Smooth muscle cell (in vitro differentiated cells): ENCODE measurements at regions not wholly inside any gene's neighbourhood (a gene's known extent, or its start where the extent isn't known, plus 50 kb on each side); places are given as distances from the start of the nearest gene placed in this dataset.

Source experiments
- DNase-seq: peaks from one replicate; lab custom pipeline; 2025; ENCODE audit not compliant: unreplicated experiment; lab: John Stamatoyannopoulos, UW
- H2AFZ ChIP-seq: fragments of 200-600 bp; sonication (generic); 2 replicates; pipeline ENCODE4 v1.6.0; 2016; ENCODE audit warnings: antibody characterized with exemption, low read depth, mild to moderate bottlenecking
- H3F3A ChIP-seq: fragments of 200-600 bp; sonication (generic); 2 replicates; pipeline ENCODE4 v1.6.0; 2017; ENCODE audit warnings: antibody characterized with exemption, low read depth
- H3K27ac ChIP-seq: fragments of 200-600 bp; sonication (generic); 2 replicates; pipeline ENCODE4 v1.5.1; 2016; ENCODE audit warnings: low read depth, mild to moderate bottlenecking
- H3K27me3 ChIP-seq: fragments of 200-600 bp; sonication (generic); 2 replicates; pipeline ENCODE4 v1.6.1; 2016; ENCODE audit warnings: low read depth, mild to moderate bottlenecking
- H3K36me3 ChIP-seq: fragments of 200-600 bp; sonication (generic); 2 replicates; pipeline ENCODE4 v1.5.1; 2016; ENCODE audit warnings: low read depth
- H3K4me1 ChIP-seq: fragments of 200-600 bp; sonication (generic); 2 replicates; pipeline ENCODE4 v1.5.1; 2016; ENCODE audit warnings: low read depth
- H3K4me2 ChIP-seq: fragments of 200-600 bp; sonication (generic); 2 replicates; pipeline ENCODE4 v1.6.0; 2016; ENCODE audit warnings: mild to moderate bottlenecking
- H3K4me3 ChIP-seq: fragments of 200-600 bp; sonication (generic); 2 replicates; pipeline ENCODE4 v1.5.1; 2016; ENCODE audit warnings: mild to moderate bottlenecking
- H3K79me2 ChIP-seq: fragments of 200-600 bp; sonication (generic); 2 replicates; pipeline ENCODE4 v1.6.0; 2016; ENCODE audit warnings: low read depth, mild to moderate bottlenecking
- H3K9ac ChIP-seq: fragments of 200-600 bp; sonication (generic); 2 replicates; pipeline ENCODE4 v1.6.0; 2016; ENCODE audit warnings: low read depth
- H3K9me3 ChIP-seq: fragments of 200-600 bp; sonication (generic); replicated peaks from 2 replicates; pipeline ENCODE4 v1.5.1; 2016; ENCODE audit warnings: low read depth
- H4K20me1 ChIP-seq: fragments of 200-600 bp; sonication (generic); 2 replicates; pipeline ENCODE4 v1.6.0; 2016; ENCODE audit warnings: low read depth
- WGBS: methylation state at CpG from one replicate; pipeline ENCODE4 v1.1.7; 2016; ENCODE audit warnings: low lambda C conversion rate; 5-methylcytosine and 5-hydroxymethylcytosine counted together
- TF ChIP-seq, protein P1 (sequence below): fragments of 200-600 bp; sonication (generic); IDR thresholded peaks from 2 replicates; pipeline ENCODE4 v1.5.1; 2017; ENCODE audit warnings: borderline replicate concordance, mild to moderate bottlenecking, antibody characterized with exemption; ENCODE audit not compliant: insufficient read depth, poor library complexity, severe bottlenecking

DNA sequence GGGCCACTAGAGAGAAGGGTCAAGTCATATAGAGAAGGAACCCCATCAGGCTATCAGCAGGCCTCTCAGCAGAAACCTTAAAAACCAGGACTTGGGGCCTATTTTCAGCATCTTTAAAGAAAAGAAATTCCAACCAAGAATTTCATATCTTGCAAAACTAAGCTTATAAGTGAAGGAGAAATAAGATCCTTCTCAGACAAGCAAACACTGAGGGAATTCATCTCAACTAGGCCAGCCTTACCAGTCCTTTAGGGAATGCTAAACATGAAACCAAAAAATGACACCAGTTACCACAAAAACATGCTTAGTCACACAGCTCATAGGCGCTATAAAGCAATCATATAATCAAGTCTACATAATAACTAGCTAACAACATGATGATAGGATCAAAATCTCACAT lies 407.1 kb downstream of the LRRC70 start:
- no peaks in the 10 kb centered on the region for H3K27me3 ChIP-seq
- no peak for DNase-seq
- H3K4me2 ChIP-seq = no peak overlapping the region
- no peaks in the 10 kb centered on the region for H3F3A ChIP-seq
- WGBS = 81% methylated on average over 1 of the region's 1 CpG
- H3K9ac ChIP-seq = no peak overlapping the region
- H3K9me3 ChIP-seq = peaks cover 5% of the 10 kb centered on the region
- H2AFZ ChIP-seq = no peak overlapping the region
- no peaks in the 10 kb centered on the region for H3K36me3 ChIP-seq
- H3K79me2 ChIP-seq = no peaks in the 10 kb centered on the region
- TF ChIP-seq, protein P1, sequence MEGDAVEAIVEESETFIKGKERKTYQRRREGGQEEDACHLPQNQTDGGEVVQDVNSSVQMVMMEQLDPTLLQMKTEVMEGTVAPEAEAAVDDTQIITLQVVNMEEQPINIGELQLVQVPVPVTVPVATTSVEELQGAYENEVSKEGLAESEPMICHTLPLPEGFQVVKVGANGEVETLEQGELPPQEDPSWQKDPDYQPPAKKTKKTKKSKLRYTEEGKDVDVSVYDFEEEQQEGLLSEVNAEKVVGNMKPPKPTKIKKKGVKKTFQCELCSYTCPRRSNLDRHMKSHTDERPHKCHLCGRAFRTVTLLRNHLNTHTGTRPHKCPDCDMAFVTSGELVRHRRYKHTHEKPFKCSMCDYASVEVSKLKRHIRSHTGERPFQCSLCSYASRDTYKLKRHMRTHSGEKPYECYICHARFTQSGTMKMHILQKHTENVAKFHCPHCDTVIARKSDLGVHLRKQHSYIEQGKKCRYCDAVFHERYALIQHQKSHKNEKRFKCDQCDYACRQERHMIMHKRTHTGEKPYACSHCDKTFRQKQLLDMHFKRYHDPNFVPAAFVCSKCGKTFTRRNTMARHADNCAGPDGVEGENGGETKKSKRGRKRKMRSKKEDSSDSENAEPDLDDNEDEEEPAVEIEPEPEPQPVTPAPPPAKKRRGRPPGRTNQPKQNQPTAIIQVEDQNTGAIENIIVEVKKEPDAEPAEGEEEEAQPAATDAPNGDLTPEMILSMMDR = no peak
- H3K4me3 ChIP-seq = no peak overlapping the region
- H3K4me1 ChIP-seq = no peaks in the 10 kb centered on the region
- H3K27ac ChIP-seq = no peak overlapping the region
- no peaks in the 10 kb centered on the region for H4K20me1 ChIP-seq

DNA sequence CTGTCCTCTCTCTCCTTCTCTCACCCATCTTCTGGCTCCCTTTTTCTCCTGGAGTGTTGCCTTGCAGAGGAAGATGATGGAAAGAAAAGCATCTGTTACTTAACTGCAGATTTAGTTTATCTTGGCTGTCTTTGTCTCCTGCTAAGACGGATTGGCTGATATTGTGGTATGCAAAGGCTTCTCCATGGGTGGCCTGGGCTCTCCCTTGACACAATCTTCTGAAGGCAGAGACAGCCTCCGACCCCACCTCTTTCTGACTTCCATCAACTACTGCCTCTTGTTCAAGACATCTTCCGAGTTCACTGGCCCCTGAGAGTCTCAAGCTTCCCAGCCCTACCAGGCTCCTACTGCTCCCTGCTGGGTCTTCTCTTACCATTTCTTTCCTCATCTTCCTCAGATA lies 403.7 kb downstream of the LRRC70 start:
- TF ChIP-seq, protein P1 = no peak
- Histone ChIP-seq H3K4me2 (no peak overlapping the region), H3F3A (no peaks in the 10 kb centered on the region), H3K79me2 (no peaks in the 10 kb centered on the region), H2AFZ (no peak overlapping the region), H3K4me1 (no peaks in the 10 kb centered on the region), H3K9me3 (no peaks in the 10 kb centered on the region), H3K9ac (no peak overlapping the region), H4K20me1 (no peaks in the 10 kb centered on the region), H3K27me3 (no peaks in the 10 kb centered on the region), H3K27ac (no peak overlapping the region), H3K36me3 (no peaks in the 10 kb centered on the region), H3K4me3 (no peak overlapping the region)
- 65% methylated on average over 3 of the region's 3 CpGs for WGBS
- DNase-seq = no peak

DNA sequence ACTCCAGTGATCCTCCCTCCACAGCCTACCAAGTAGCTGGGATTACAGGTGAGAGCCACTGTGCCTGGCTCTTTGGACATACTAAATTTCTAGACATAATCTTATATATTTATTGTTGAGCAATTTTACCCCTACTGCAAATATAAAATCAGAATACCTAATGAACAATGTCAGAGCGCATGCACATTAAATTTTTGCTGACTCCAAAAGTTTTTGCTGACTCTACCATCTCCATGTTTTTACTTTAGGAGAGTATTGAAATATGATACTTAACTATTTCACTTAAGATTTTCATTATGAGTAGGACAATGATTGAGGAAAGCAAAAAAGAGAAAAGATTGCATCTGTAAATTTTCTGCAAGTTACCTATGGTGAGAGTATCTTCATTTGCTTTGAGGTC lies 402.3 kb downstream of the LRRC70 start:
- Histone ChIP-seq H4K20me1 (no peaks in the 10 kb centered on the region), H3K79me2 (no peaks in the 10 kb centered on the region), H2AFZ (no peak overlapping the region), H3K27ac (no peak overlapping the region), H3K4me3 (no peak overlapping the region), H3K27me3 (no peaks in the 10 kb centered on the region), H3K4me1 (no peaks in the 10 kb centered on the region), H3K4me2 (no peak overlapping the region), H3K36me3 (no peaks in the 10 kb centered on the region), H3K9ac (no peak overlapping the region), H3K9me3 (no peaks in the 10 kb centered on the region), H3F3A (no peaks in the 10 kb centered on the region)
- no peak for DNase-seq
- TF ChIP-seq, protein P1 = no peak
- 96% methylated on average over 1 of the region's 1 CpG for WGBS

DNA sequence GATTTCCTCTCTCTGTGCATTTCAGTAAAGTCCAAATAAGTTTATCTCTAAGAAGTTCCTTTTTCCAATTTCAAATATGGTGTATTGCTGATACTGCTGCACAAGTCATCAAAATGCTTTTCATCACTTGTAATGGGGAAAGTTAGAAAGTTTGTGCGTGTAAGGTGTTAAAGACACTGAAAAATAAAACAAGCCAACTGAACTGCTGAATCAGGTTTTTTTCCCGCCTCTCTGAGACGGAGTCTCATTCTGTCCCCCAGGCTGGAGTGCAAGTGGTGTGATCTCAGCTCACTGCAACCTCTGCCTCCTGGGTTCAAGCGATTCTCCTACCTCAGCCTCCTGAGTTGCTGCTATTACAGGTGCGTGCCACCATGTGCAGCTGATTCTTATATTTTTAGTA lies 400.9 kb downstream of the LRRC70 start:
- Histone ChIP-seq H3K36me3 (no peaks in the 10 kb centered on the region), H3K9ac (no peak overlapping the region), H2AFZ (no peak overlapping the region), H3F3A (no peaks in the 10 kb centered on the region), H3K9me3 (no peaks in the 10 kb centered on the region), H3K79me2 (no peaks in the 10 kb centered on the region), H4K20me1 (no peaks in the 10 kb centered on the region), H3K4me1 (no peaks in the 10 kb centered on the region), H3K4me3 (no peak overlapping the region), H3K4me2 (no peak overlapping the region), H3K27ac (no peak overlapping the region), H3K27me3 (no peaks in the 10 kb centered on the region)
- 91% methylated on average over 5 of the region's 5 CpGs for WGBS
- no peak for DNase-seq
- TF ChIP-seq, protein P1 = no peak
